Spleen (tissue), 11 donors: ENCODE measurements at regions not wholly inside any gene's neighbourhood (a gene's known extent, or its start where the extent isn't known, plus 50 kb on each side); places are given as distances from the start of the nearest gene placed in this dataset.

Source experiments
- DNase-seq: peaks from one replicate; pipeline ENCODE4 v3.0.0-alpha.2; 2020
- H3K27ac ChIP-seq, 8 donors: fragments of 200-600 bp; sonication (generic) in 7 of 8; 1 replicate in 4 of 8; 2 replicates in 4 of 8; pipeline versions ENCODE4 v1.5.0 to v1.8.0; 2016 to 2021; ENCODE audit warnings: inconsistent platforms in 4 of 8, mild to moderate bottlenecking in 4 of 8, moderate library complexity in 1 of 8
- H3K27me3 ChIP-seq, 7 donors: fragments of 200-600 bp; sonication (generic) in 6 of 7; replicated peaks in 1 of 7; 1 replicate in 4 of 7; 2 replicates in 3 of 7; pipeline versions ENCODE4 v1.5.0 to v1.8.0; 2016 to 2021; ENCODE audit warnings: inconsistent platforms in 3 of 7, mild to moderate bottlenecking in 1 of 7
- H3K36me3 ChIP-seq, 6 donors: fragments of 200-600 bp; sonication (generic) in 5 of 6; 1 replicate in 4 of 6; 2 replicates in 2 of 6; pipeline versions ENCODE4 v1.5.0 to v1.8.0; 2016 to 2021; ENCODE audit warnings: inconsistent platforms in 2 of 6
- H3K4me1 ChIP-seq, 6 donors: fragments of 200-600 bp; sonication (generic) in 5 of 6; 1 replicate in 3 of 6; 2 replicates in 3 of 6; pipeline versions ENCODE4 v1.5.0 to v1.8.0; 2016 to 2021; ENCODE audit warnings: inconsistent platforms in 3 of 6
- H3K4me3 ChIP-seq, 8 donors: fragments of 200-600 bp; sonication (generic) in 7 of 8; 1 replicate in 4 of 8; 2 replicates in 4 of 8; pipeline versions ENCODE4 v1.5.0 to v1.8.0; 2016 to 2021; ENCODE audit warnings: inconsistent platforms in 4 of 8, mild to moderate bottlenecking in 4 of 8, moderate library complexity in 2 of 8
- H3K9me3 ChIP-seq, 8 donors: fragments of 200-600 bp; sonication (generic) in 7 of 8; 1 replicate in 4 of 8; 2 replicates in 4 of 8; pipeline versions ENCODE4 v1.5.0 to v1.8.0; 2016 to 2021; ENCODE audit warnings: inconsistent platforms in 4 of 8
- CTCF ChIP-seq, 11 experiments: fragments of 200-600 bp in 7 of 11; fragments of 450-650 bp in 4 of 11; sonication (generic) in 4 of 11; IDR thresholded peaks in 8 of 11; conservative IDR thresholded peaks in 3 of 11; 1 replicate in 7 of 11; 2 replicates in 4 of 11; pipeline versions ENCODE4 v1.4.0 to v1.8.0; 2016 to 2021; ENCODE audit warnings: antibody characterized with exemption in 11 of 11, inconsistent platforms in 4 of 11, mild to moderate bottlenecking in 1 of 11
- POLR2A ChIP-seq, 3 donors: fragments of 450-650 bp; IDR thresholded peaks; one replicate each; pipeline ENCODE4 v1.5.1; 2017; ENCODE audit warnings: antibody characterized with exemption in 3 of 3, mild to moderate bottlenecking in 1 of 3
- POLR2AphosphoS5 ChIP-seq, 3 donors: sonication (generic); formaldehyde crosslinking; IDR thresholded peaks; one replicate each; pipeline ENCODE4 v1.5.1; 2017; ENCODE audit warnings: antibody characterized with exemption in 3 of 3
- WGBS, 5 donors: extraction: QIAGEN DNeasy Blood & Tissue Kit in 3 of 5; methylation state at CpG; one replicate each; pipeline versions ENCODE4 v1.1.5 to v1.1.7; 2013 to 2018; 5-methylcytosine and 5-hydroxymethylcytosine counted together
- intact Hi-C: fragments of 100-400 bp; cut with DNase I; formaldehyde crosslinking; loops from one replicate; pipeline ENCODE4 v1.15.0; 2023; ENCODE audit warnings: low total_unique reads
- donor health status: healthy with polysubstance abuse.
- donor health status: DM: no; HTN: no; CAD: no; lungs with moderate emphysema.
- donor health status: DM: no; HTN: no; CAD: no.
- donor health status: Bipolar disorder and iron deficiency.
- donor health status: healthy.
- donor health status: DM: no; HTN: no; CAD: no.
- donor health status: DM: yes; HTN: yes; CAD: no.

DNA sequence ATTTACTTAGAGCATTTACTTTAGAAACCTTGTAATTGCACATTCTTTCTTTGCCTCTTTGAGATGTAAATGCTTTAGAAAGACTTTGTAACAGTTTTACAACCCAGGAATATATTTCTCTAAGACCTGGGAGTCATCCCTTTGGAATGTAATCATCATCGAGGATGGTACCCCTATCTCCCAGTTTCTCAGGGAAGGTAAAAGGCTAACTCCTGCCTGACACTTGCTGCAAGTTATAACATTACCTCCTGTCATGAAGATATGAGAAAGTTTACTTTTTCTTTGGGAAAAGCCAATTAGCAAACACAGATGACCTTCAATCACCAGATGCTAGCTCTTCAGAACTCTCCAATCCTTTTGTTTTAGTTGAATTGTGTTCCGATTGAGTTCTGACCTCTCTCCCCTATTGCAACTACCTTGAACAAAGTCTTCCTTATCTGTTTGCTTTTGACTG is 420.3 kb upstream of the FSIP2 start:
- Histone ChIP-seq H3K27me3 (no peaks in the 10 kb centered on the region), H3K4me3 (no peak overlapping the region), H3K4me1 (no peaks in the 10 kb centered on the region), H3K27ac (no peak overlapping the region), H3K9me3 (no peaks in the 10 kb centered on the region), H3K36me3 (no peaks in the 10 kb centered on the region)
- no peak for DNase-seq
- TF ChIP-seq POLR2AphosphoS5 (IDR thresholded peaks at IDR 0.05) (no peak), CTCF (IDR thresholded peaks at IDR 0.05 in 8 of 11, conservative IDR thresholded peaks at IDR 0.05 in 3 of 11) (no peak)
- 51 to 76% (median 69%) methylated on average over 2 of the region's 2 CpGs for WGBS, 5 donors
- intact Hi-C loops = no loop called here

GRCh38 chr2:185335879-185336278 is 402.7 kb upstream of the FSIP2 start:
- TF ChIP-seq POLR2A (IDR thresholded peaks at IDR 0.05) = no peak
- no peak for TF ChIP-seq POLR2AphosphoS5 (IDR thresholded peaks at IDR 0.05)
- TF ChIP-seq CTCF (IDR thresholded peaks at IDR 0.05 in 8 of 11, conservative IDR thresholded peaks at IDR 0.05 in 3 of 11) = no peak
- intact Hi-C loops = no loop called here
- no peak for DNase-seq
- Histone ChIP-seq H3K36me3 (no peaks in the 10 kb centered on the region), H3K4me1 (no peaks in the 10 kb centered on the region), H3K27ac (no peak overlapping the region), H3K9me3 (peaks cover 0 to 34% (median 9%) of the 10 kb centered on the region in 8 donors), H3K27me3 (no peaks in the 10 kb centered on the region), H3K4me3 (no peak overlapping the region)
- WGBS, 5 donors = 68 to 80% (median 73%) methylated on average over 3 of the region's 3 CpGs

- H3K9me3 ChIP-seq = peaks cover 0 to 34% (median 7%) of the 10 kb centered on the region in 8 donors
- H3K27me3 ChIP-seq = no peaks in the 10 kb centered on the region
- no peak overlapping the region for H3K4me3 ChIP-seq
- 79 to 88% (median 80%) methylated on average over 1 of the region's 1 CpG for WGBS, 5 donors
- DNase-seq = no peak
- no peaks in the 10 kb centered on the region for H3K4me1 ChIP-seq
- intact Hi-C loops = no loop called here
- no peaks in the 10 kb centered on the region for H3K36me3 ChIP-seq
- no peak overlapping the region for H3K27ac ChIP-seq
- TF ChIP-seq CTCF (IDR thresholded peaks at IDR 0.05 in 8 of 11, conservative IDR thresholded peaks at IDR 0.05 in 3 of 11) (no peak), POLR2A (IDR thresholded peaks at IDR 0.05) (no peak), POLR2AphosphoS5 (IDR thresholded peaks at IDR 0.05) (no peak)
Measured at GRCh38 chr2:185337033-185337432, 401.6 kb upstream of the FSIP2 start.

DNA sequence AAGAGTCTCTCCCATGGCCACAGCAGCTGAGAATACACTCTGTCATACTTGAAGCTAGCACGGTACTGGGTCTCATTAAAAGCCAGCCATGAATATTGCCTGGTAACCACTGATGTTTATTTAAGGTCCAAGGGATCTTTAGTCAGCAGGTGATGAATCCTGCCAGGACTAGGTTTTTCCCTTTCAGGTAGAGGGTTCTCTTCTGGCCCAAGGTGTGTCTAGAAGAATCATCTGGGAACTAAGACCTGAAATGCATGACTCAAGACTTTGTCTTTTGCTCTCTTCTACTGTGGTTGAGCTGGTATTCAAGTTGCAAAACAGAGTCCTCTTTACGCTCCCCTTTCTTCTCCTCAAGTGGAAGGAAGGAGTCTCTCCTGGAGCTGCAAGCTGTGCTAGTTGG is 400.5 kb upstream of the FSIP2 start:
- Histone ChIP-seq H3K9me3 (peaks cover 0 to 31% (median 5%) of the 10 kb centered on the region in 8 donors), H3K36me3 (no peaks in the 10 kb centered on the region), H3K27me3 (no peaks in the 10 kb centered on the region), H3K4me3 (no peak overlapping the region), H3K4me1 (no peaks in the 10 kb centered on the region), H3K27ac (no peak overlapping the region)
- WGBS, 5 donors = 76 to 98% (median 93%) methylated on average over 2 of the region's 2 CpGs
- TF ChIP-seq CTCF (IDR thresholded peaks at IDR 0.05 in 8 of 11, conservative IDR thresholded peaks at IDR 0.05 in 3 of 11) (no peak), POLR2AphosphoS5 (IDR thresholded peaks at IDR 0.05) (no peak), POLR2A (IDR thresholded peaks at IDR 0.05) (no peak)
- DNase-seq = no peak
- intact Hi-C loops = no loop called here
